GM23248 (cell line): ENCODE measurements at regions not wholly inside any gene's neighbourhood (a gene's known extent, or its start where the extent isn't known, plus 50 kb on each side); places are given as distances from the start of the nearest gene placed in this dataset.

Source experiments
- EZH2 ChIP-seq: fragments of 200-600 bp; sonication (generic); IDR thresholded peaks from 2 replicates; pipeline ENCODE4 v1.6.1; 2018; ENCODE audit warnings: antibody characterized with exemption, mild to moderate bottlenecking; ENCODE audit not compliant: insufficient read depth, poor library complexity, severe bottlenecking
- EZH2phosphoT487 ChIP-seq: fragments of 200-600 bp; sonication (generic); IDR thresholded peaks from 2 replicates; pipeline ENCODE4 v1.6.1; 2018; ENCODE audit warnings: antibody characterized with exemption, moderate library complexity, mild to moderate bottlenecking, low read depth; ENCODE audit not compliant: insufficient read depth

DNA sequence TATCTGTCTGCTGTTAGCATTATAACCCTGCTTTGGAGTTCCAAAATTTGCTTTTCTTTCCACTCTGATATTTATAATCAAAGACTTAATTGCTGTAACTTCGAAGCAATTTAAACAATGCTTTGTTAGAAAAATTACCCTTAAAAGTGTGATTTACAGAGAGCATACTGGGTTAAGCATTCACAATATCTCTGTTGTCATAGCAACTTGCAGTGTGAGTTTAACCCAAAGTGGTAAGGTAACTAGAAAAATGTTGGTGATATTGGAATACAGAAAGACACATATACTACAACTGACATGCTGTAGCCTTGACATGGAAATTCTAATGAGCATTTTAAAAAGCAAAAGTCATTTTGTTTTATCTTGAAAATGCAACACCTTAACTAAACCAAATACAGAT lies 70.4 kb upstream of the SMLR1 start:
- TF ChIP-seq EZH2 (no peak), EZH2phosphoT487 (no peak)
